Mesenchymal stem cell (in vitro differentiated cells and primary cell): ENCODE measurements at regions not wholly inside any gene's neighbourhood (a gene's known extent, or its start where the extent isn't known, plus 50 kb on each side); places are given as distances from the start of the nearest gene placed in this dataset.

Experiments
- DNase-seq: peaks from one replicate; pipeline ENCODE4 v3.0.0-alpha.2; 2013
- H2AFZ ChIP-seq: one replicate; pipeline ENCODE4 v1.6.1; 2013; ENCODE audit warnings: low read depth, mild to moderate bottlenecking, control low read depth, inconsistent platforms, low read length, moderate library complexity
- H2AK5ac ChIP-seq: 2 replicates; pipeline ENCODE4 v1.6.1; 2013; ENCODE audit warnings: low read length, moderate library complexity, mild to moderate bottlenecking, inconsistent platforms; ENCODE audit not compliant: severe bottlenecking
- H2BK120ac ChIP-seq: one replicate; pipeline ENCODE4 v1.6.1; 2013; ENCODE audit warnings: low read depth, mild to moderate bottlenecking, inconsistent platforms, low read length, moderate library complexity
- H2BK12ac ChIP-seq, 2 experiments: one replicate each; pipeline ENCODE4 v1.6.1; 2013; ENCODE audit warnings: inconsistent platforms in 2 of 2, low read length in 2 of 2, mild to moderate bottlenecking in 2 of 2, moderate library complexity in 2 of 2, control low read depth in 1 of 2
- H2BK15ac ChIP-seq: one replicate; pipeline ENCODE4 v1.6.1; 2013; ENCODE audit warnings: mild to moderate bottlenecking, low read depth, inconsistent platforms; ENCODE audit not compliant: poor library complexity, severe bottlenecking
- H2BK5ac ChIP-seq: 2 replicates; pipeline ENCODE4 v1.6.1; 2013; ENCODE audit warnings: low read depth, mild to moderate bottlenecking, low read length, control low read depth, inconsistent platforms; ENCODE audit not compliant: poor library complexity, severe bottlenecking
- H3K14ac ChIP-seq, 2 experiments: one replicate each; pipeline ENCODE4 v1.6.1; 2013; ENCODE audit warnings: inconsistent platforms in 2 of 2, low read length in 2 of 2, control low read depth in 1 of 2, mild to moderate bottlenecking in 1 of 2, moderate library complexity in 1 of 2
- H3K18ac ChIP-seq, 2 experiments: one replicate each; pipeline ENCODE4 v1.6.1; 2013; ENCODE audit warnings: inconsistent platforms in 2 of 2, low read length in 2 of 2, control low read depth in 1 of 2, low read depth in 1 of 2, mild to moderate bottlenecking in 1 of 2
- H3K23ac ChIP-seq, 2 experiments: one replicate each; pipeline ENCODE4 v1.6.1; 2013; ENCODE audit warnings: inconsistent platforms in 2 of 2, low read length in 2 of 2, mild to moderate bottlenecking in 2 of 2, moderate library complexity in 2 of 2, control low read depth in 1 of 2
- H3K27ac ChIP-seq: 2 replicates; pipeline ENCODE4 v1.5.1; 2013; ENCODE audit warnings: mild to moderate bottlenecking, moderate library complexity, low read length, control low read depth, inconsistent platforms; ENCODE audit not compliant: poor library complexity, severe bottlenecking
- H3K27me3 ChIP-seq, 2 experiments: 2 replicates each; pipeline versions ENCODE4 v1.6.1 to v1.7.0; 2013; ENCODE audit warnings: low read length in 2 of 2, mild to moderate bottlenecking in 2 of 2, moderate library complexity in 2 of 2, control low read depth in 1 of 2, inconsistent platforms in 1 of 2; ENCODE audit not compliant: control insufficient read depth in 1 of 2, insufficient read depth in 1 of 2
- H3K36me3 ChIP-seq, 2 experiments: 2 replicates each; pipeline versions ENCODE4 v1.6.1 to v1.7.0; 2013; ENCODE audit warnings: low read length in 2 of 2, control low read depth in 1 of 2, inconsistent platforms in 1 of 2, low read depth in 1 of 2, mild to moderate bottlenecking in 1 of 2; ENCODE audit not compliant: insufficient read depth in 2 of 2, control insufficient read depth in 1 of 2
- H3K4ac ChIP-seq, 2 experiments: one replicate each; pipeline ENCODE4 v1.6.1; 2013; ENCODE audit warnings: inconsistent platforms in 2 of 2, low read length in 2 of 2, mild to moderate bottlenecking in 2 of 2, moderate library complexity in 2 of 2, control low read depth in 1 of 2, low read depth in 1 of 2
- H3K4me1 ChIP-seq: 2 replicates; pipeline ENCODE4 v1.6.1; 2013; ENCODE audit warnings: low read depth, low read length, control low read depth; ENCODE audit not compliant: control insufficient read depth, insufficient read depth
- H3K4me2 ChIP-seq: 2 replicates; pipeline ENCODE4 v1.6.1; 2013; ENCODE audit warnings: low read length, mild to moderate bottlenecking, inconsistent platforms; ENCODE audit not compliant: poor library complexity, severe bottlenecking
- H3K4me3 ChIP-seq, 2 experiments: 2 replicates each; pipeline versions ENCODE4 v1.5.1 to v1.7.0; 2013; ENCODE audit warnings: low read length in 2 of 2, mild to moderate bottlenecking in 2 of 2, control low read depth in 1 of 2, low read depth in 1 of 2; ENCODE audit not compliant: insufficient read depth in 1 of 2
- H3K79me1 ChIP-seq: replicated peaks from 2 replicates; pipeline ENCODE4 v1.6.1; 2013; ENCODE audit warnings: mild to moderate bottlenecking, control low read depth, low read length, inconsistent platforms; ENCODE audit not compliant: poor library complexity, severe bottlenecking
- H3K9ac ChIP-seq: 2 replicates; pipeline ENCODE4 v1.7.0; 2013; ENCODE audit warnings: mild to moderate bottlenecking, low read length, moderate library complexity
- H3K9me3 ChIP-seq: 2 replicates; pipeline ENCODE4 v1.7.0; 2013; ENCODE audit warnings: mild to moderate bottlenecking, low read length; ENCODE audit not compliant: control insufficient read depth
- H4K8ac ChIP-seq: one replicate; pipeline ENCODE4 v1.6.1; 2013; ENCODE audit warnings: inconsistent platforms, mild to moderate bottlenecking, low read length, moderate library complexity
- H4K91ac ChIP-seq: one replicate; pipeline ENCODE4 v1.6.1; 2013; ENCODE audit warnings: mild to moderate bottlenecking, low read length, inconsistent platforms
- WGBS: methylation state at CpG from one replicate; pipeline ENCODE4 v1.1.7; 2013; ENCODE audit warnings: mixed read lengths; 5-methylcytosine and 5-hydroxymethylcytosine counted together

- Histone ChIP-seq H3K18ac (no peak overlapping the region), H4K8ac (no peak overlapping the region), H3K27me3 (no peaks in the 10 kb centered on the region), H2AK5ac (no peak overlapping the region), H3K23ac (no peak overlapping the region), H3K27ac (no peak overlapping the region), H3K14ac (no peak overlapping the region), H2BK15ac (no peak overlapping the region), H3K4me1 (no peaks in the 10 kb centered on the region), H3K9me3 (peaks cover 8% of the 10 kb centered on the region), H3K36me3 (no peaks in the 10 kb centered on the region), H3K4me3 (no peak overlapping the region), H2AFZ (no peak overlapping the region), H3K4me2 (no peak overlapping the region), H2BK120ac (no peak overlapping the region), H2BK5ac (no peak overlapping the region), H2BK12ac (no peak overlapping the region), H3K4ac (no peak overlapping the region), H3K9ac (no peak overlapping the region), H3K79me1 (no peaks in the 10 kb centered on the region), H4K91ac (no peak overlapping the region)
- 83% methylated on average over 1 of the region's 1 CpG for WGBS
- no peak for DNase-seq
These were observed 1166.9 kb downstream of the ZPLD1 start for GRCh38 chr3:103601666-103602065.

DNA sequence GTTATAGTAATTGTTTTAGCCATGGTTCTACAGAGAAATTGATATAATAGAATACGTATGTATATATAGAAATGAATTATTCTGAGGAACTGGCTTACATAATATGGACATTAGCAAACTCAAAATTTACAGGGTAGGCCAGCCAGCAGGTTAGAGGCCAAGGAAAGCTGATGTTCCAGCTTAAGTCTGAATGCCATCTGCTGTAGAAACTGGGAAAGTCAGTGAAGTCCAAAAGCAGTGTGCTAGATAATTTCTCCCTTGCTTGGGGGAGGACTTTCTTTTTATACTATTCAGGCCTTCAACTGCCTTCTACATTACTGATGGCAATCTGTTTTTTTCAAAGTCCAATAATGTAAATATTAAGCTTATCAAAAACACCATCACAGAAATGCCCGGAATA, 1174.7 kb downstream of the ZPLD1 start:
- Histone ChIP-seq H2BK5ac (no peak overlapping the region), H3K36me3 (no peaks in the 10 kb centered on the region), H3K9me3 (peaks cover 4% of the 10 kb centered on the region), H3K14ac (no peak overlapping the region), H3K18ac (no peak overlapping the region), H3K9ac (no peak overlapping the region), H2BK15ac (no peak overlapping the region), H3K23ac (no peak overlapping the region), H3K79me1 (no peaks in the 10 kb centered on the region), H3K27ac (no peak overlapping the region), H3K4ac (no peak overlapping the region), H3K27me3 (no peaks in the 10 kb centered on the region), H2BK120ac (no peak overlapping the region), H3K4me3 (no peak overlapping the region), H3K4me1 (no peaks in the 10 kb centered on the region), H4K8ac (no peak overlapping the region), H2AK5ac (no peak overlapping the region), H4K91ac (no peak overlapping the region), H2AFZ (no peak overlapping the region), H2BK12ac (no peak overlapping the region), H3K4me2 (no peak overlapping the region)
- DNase-seq: no peak
- WGBS: no CpG with 5 or more reads among the region's 2 CpGs

- Histone ChIP-seq H3K18ac (no peak overlapping the region), H2AK5ac (no peak overlapping the region), H3K23ac (no peak overlapping the region), H2BK15ac (no peak overlapping the region), H3K27ac (no peak overlapping the region), H3K9ac (no peak overlapping the region), H3K4me3 (no peak overlapping the region), H3K9me3 (peaks cover 3% of the 10 kb centered on the region), H3K4ac (no peak overlapping the region), H2BK5ac (no peak overlapping the region), H3K4me2 (no peak overlapping the region), H4K8ac (no peak overlapping the region), H3K14ac (no peak overlapping the region), H3K79me1 (no peaks in the 10 kb centered on the region), H2AFZ (no peak overlapping the region), H2BK12ac (no peak overlapping the region), H2BK120ac (no peak overlapping the region), H3K4me1 (no peaks in the 10 kb centered on the region), H3K36me3 (no peaks in the 10 kb centered on the region), H4K91ac (no peak overlapping the region), H3K27me3 (no peaks in the 10 kb centered on the region)
- no CpG with 5 or more reads among the region's 2 CpGs for WGBS
- DNase-seq: no peak
These were observed 1178.8 kb downstream of the ZPLD1 start for GRCh38 chr3:103613397-103614156.

- Histone ChIP-seq H2AFZ (no peak overlapping the region), H3K4me1 (no peaks in the 10 kb centered on the region)
These were observed 1179.9 kb downstream of the ZPLD1 start for GRCh38 chr3:103614719-103615118.

More at GRCh38 chr3:103614719-103615118, 1179.9 kb downstream of the ZPLD1 start:
- DNase-seq: no peak
- Histone ChIP-seq H2BK5ac (no peak overlapping the region), H3K4ac (no peak overlapping the region), H3K18ac (no peak overlapping the region), H3K4me3 (no peak overlapping the region), H3K23ac (no peak overlapping the region), H2BK120ac (no peak overlapping the region), H2BK15ac (no peak overlapping the region), H3K9me3 (peaks cover 3% of the 10 kb centered on the region), H3K9ac (no peak overlapping the region), H2BK12ac (no peak overlapping the region), H3K27ac (no peak overlapping the region), H4K91ac (no peak overlapping the region), H3K14ac (no peak overlapping the region), H3K27me3 (no peaks in the 10 kb centered on the region), H3K79me1 (no peaks in the 10 kb centered on the region), H3K4me2 (no peak overlapping the region), H3K36me3 (no peaks in the 10 kb centered on the region), H2AK5ac (no peak overlapping the region), H4K8ac (no peak overlapping the region)
